ENCODE measurements at regions not wholly inside any gene's neighbourhood (a gene's known extent, or its start where the extent isn't known, plus 50 kb on each side); places are given as distances from the start of the nearest gene placed in this dataset.

DNA sequence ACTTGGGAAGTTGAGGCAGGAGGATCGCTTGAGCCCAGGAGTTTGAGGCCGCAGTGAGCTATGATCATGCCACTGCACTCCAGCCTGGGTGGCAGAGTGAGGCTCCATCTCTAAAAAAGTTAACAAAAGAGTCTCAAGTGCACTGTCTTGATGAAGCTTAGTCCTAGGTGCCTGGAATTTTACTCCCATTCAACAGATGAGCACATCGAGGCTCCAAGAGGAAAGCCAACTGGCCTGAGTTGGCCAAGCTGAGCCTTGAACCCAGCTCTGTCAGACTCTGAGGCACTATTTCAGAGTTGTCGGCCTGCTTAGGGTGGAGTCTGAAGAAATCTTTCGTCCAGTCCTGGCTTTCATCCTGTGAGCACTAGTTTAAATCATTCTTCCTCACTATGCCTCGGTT is 98.1 kb upstream of the MAP1LC3B2 start:
- no peak for DNase-seq

DNA sequence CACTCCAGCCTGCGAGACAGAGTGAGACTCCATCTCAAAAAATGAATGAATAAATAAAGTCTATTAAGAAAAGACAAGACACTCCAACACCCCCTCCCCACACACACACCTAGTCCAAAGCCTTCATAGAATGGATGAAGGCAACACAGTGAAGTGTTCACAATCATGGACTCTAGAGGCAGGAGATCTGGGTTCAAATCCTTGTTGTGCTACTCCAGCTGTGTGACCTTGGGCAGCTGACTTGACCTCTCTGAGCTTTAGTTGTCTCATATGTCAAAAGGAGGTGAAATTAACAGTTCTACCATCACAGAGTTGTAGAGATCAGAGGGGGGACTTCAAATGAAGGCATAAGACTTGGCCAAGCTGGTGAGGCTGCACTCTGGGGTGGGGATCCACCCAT is 95.8 kb upstream of the MAP1LC3B2 start:
- DNase-seq, result no peak

DNA sequence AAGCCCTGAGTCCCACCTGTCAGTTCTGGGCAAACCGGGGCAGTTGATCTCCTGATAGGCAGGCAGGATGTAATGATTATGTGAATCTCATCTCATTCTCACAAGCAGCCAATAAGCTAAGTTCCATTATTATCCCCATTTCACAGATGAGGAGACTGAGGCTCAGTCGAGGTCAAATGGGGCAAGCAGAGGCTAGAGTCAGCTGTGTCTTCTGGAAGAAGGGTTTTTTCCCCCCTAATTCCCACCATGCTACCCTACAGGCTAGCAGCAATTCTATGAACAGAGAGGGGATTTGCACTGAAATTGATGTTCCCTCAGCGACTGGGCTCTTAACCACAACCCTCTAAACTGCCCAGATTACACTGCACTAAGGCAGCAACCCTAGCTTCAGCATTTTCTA is 93.8 kb upstream of the MAP1LC3B2 start:
- DNase-seq, result no peak

DNA sequence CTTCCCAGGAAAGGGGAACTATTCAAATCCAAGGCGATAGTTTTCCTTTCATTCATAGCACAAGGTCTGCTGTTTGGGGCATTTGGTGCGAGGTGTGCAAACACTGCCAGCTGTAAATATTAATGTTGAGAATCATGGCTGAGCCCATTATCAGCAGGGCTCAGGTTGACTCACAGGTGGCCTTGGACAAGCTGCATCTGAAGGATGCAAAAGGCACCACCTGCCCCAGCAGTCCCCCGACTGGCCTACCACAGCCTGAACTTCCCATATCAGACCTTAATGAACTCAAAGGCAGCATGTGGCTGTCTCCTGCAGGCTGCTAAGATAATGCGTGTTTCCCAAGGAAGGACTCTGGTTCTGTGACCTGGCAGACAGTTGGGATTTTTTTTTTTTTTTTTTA is 93.3 kb upstream of the MAP1LC3B2 start:
- no peak for DNase-seq

DNA sequence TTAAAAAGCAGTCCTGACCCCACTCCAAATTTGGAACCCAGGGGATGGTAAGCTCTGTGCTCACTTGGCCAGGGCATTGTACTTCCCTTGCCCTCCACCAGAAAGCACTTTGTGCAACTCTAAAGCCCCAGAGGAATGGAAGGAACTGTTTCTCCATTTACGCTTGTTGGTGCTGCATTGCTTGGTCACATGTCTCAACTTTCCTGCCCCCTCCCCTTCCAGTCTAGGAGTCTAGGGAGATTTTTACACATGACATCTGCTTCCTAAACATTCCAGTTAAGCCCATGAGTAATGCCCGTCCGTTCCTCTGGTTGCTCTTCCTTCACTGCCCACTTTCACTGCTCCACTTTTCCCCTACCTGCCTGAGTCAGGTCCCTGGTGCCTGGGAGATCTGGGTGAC is 92.6 kb upstream of the MAP1LC3B2 start:
- DNase-seq, result no peak

DNA sequence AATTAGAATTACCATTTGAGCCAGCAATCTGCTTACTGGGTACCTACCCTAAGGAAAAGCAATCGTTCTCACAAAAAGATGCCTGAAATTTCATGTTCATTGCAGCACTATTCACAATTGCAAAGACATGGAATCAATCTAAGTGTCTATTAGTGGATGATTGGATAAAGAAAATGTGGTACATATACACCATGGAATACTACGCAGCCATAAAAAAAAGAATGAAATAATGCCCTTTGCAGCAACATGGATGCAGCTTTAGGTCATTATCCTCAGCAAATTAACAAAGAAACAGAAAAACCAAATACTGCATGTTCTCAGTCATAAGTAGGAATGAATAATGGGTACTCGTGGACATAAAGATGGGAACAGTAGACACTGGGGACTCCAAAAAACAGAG is 89.8 kb upstream of the MAP1LC3B2 start:
- DNase-seq, result no peak

DNA sequence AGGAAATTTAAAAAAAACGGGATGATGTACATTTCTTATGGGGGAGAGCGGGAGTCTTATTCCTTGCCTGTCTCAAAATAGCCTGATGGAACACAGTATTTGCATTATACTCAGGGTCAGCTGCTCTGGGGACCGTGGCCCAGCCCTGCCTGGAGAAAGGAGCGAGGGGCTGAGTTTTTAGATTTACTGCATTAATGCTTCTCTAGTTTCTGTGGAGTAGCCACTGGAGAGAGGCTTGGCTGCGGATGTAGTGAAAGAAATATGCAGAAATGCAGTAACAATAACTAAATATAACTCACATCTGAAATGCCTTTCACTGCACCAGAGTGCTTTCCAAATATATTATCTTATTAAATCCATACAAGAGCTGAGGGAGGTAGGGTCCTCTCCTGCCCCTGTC is 87.6 kb upstream of the MAP1LC3B2 start:
- no peak for DNase-seq

DNA sequence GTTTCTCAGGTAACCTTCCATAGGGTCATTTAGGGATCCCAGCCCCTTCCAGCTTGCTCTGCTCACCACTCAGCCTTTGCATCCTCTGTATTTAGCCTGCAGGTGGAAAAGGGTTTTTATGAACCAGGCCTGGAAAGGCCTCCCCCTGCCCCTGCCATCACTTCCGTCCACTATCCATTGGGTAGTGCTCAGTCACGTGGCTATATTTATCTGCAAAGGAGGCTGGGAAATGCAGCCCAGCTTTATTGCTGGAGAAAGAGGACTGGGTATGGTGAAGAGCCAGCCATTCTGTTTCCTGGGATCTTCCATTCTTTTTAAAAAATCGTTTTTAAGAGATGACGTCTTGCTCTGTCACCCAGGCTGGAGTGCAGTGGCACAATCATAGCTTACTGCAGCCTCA is 87.0 kb upstream of the MAP1LC3B2 start:
- DNase-seq, result no peak

DNA sequence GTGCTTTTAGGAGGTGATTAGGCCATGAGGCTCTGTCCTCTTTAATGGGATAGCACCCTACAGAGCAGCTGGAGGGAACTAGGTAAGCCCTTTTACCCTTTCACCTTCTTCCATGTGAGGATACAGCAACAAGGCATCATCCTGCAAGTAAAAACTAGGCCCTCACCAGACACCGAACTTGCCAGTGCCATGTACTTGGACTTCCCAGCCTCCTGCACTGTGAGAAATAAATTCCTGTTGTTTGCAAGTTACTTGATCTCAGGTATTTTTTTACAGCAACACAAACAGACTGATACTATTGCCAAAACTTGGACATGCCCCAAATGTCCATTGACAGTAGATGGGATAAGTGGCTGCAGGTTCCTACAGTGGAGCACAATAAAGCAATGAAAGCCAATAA is 85.8 kb upstream of the MAP1LC3B2 start:
- no peak for DNase-seq

DNA sequence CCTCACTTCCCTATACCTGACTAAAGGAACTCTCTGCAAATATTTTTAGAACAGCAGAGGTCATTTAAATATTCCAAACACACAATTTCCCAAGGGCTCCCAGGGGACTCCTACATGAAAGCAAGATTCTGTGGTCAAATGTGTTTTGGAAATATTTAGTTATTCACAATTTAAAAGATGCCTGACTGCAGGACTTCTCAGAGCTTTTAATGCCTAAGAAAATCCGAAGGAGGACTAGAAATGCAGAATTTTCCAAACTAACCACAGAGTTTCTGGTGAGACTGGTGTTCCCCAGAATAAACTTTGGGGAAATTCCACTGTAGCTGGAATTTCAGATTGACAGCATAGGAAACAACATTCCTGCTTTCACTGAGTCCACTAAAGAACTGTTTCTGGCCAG is 84.8 kb upstream of the MAP1LC3B2 start:
- no peak for DNase-seq

DNA sequence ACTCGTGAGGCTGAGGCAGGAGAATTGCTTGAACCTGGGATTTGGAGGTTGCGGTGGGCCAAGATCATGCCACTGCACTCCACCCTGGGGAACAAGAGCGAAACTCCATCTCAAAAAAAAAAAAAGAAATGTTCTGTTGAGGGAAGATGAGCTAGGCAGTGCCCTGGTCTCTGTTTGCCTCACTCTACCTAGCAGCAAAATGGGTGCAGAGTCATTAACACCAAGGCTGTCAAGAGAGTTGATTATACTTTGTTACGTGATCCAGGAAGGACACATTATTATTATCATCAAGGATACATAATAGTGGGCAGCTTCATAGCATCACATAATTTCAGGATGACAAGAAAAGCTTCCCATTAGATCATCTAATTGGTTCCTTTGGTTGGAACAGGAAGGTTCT is 84.3 kb upstream of the MAP1LC3B2 start:
- no peak for DNase-seq

DNA sequence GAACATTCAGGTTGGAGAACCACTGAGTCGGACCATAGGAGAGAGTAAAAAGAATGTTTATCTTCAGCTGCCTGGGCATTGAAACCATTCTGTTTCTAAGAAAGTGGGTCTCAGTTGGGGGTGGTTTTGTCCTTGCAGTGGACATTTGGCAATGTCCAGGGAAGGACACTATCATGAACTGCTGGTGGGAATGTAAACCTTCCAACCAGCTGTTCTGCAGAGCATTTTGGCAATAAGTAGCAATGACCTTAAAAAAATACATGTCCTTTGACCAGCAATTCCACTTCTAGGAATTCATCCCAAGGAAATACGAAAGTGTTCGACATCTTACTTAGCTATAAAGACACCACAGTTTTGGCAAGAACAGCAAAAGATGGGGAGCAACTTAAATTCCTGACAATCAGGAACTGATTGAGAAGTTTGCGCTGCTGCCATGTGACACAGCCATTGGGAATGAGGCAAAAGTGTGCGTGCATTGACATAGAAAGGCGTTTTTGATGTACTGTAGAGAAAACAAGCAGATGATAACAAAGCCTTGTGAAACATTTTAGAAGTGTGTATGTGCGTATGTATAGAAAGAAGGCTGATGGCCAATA is 82.9 kb upstream of the MAP1LC3B2 start:
- no peak for DNase-seq

DNA sequence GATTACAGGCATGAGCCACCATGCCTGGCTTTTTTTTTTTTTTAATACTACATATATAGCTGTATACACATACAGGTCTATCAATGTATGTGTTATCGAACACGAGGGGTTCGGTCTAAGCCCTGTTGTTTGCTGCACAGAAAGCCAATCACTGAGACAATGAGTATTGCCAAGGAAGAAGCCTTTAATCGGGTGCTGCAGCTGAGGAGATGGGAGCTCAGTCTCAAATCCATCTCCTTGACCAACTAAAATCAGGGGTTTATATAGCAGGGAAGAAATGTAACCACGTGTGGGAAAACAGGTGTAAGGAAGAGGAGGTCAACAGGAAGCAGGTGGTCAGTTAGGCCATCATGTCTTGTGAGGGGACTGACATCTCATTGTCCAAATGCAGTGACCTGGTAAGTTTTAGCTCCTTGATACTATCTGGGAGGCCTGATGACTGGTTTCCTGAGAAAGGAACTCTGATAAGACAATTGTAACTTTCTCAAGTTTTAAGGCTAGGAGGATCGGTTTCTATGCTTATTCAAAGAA is 80.9 kb upstream of the MAP1LC3B2 start:
- no peak for DNase-seq

DNA sequence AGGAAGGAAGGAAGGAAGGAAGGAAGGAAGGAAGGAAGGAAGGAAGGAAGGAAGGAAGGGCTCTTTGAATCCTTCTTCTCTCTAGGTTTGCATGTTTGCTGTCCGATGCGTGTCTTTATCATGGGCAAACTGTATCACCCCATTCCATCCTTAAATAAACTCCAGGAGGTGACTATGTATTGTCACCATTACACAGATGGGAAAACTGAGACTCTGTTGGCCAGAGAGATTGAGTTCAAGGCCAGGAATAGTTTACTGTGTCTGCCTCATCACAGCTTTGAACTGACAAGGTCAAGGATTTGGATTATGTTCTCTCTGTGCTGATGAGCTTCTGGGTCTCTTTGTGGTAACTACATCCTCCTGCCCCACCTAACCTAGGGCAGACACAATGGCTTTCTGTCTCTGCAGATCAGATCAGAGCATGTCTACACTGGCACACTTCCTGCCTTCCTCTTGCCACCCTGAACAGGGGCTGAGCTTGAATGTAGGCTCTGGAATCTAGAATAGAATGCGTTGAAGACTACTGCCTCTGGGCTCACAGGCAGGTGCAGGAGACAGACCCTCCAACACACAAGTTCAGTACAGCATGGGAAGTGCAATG is 78.9 kb upstream of the MAP1LC3B2 start:
- no peak for DNase-seq

DNA sequence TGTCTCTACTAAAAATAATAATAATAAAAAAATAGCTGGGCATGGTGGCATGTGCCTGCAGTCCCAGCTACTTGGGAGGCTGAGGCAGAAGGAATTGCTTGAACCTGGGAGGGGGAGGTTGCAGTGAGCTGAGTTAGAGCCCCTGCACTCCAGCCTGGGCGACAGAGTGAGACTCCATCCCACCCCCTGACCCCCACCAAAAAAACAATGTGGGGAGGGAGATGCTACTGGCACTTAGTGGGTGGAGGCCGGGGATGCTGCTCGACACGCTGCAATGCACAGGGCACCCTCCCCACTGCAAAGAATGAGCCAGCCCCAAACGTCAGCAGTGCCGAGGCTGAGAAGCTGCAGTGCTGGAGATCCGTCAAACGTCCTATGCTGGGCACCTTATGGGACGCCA is 77.5 kb upstream of the MAP1LC3B2 start:
- no peak for DNase-seq

DNA sequence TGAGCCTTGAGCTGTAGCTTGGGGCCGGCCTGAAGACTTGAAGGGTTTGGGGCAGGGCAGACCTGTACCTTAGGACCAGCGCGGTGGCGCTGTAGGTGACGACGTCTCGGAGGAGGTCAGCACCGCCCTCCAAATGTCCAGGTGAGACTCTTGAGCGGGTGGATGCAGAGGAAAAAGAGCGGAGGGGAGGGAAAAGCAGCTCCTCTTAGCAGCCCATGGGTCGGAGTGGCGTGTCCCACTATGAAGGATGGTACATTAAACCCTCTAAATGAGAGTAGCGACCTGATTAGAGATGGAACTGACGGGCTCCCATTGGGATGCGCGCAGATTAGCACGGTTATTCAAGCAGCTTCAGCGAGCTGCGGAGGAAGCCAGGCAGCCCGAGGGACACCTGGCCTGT is 77.0 kb upstream of the MAP1LC3B2 start:
- DNase-seq, result no peak

DNA sequence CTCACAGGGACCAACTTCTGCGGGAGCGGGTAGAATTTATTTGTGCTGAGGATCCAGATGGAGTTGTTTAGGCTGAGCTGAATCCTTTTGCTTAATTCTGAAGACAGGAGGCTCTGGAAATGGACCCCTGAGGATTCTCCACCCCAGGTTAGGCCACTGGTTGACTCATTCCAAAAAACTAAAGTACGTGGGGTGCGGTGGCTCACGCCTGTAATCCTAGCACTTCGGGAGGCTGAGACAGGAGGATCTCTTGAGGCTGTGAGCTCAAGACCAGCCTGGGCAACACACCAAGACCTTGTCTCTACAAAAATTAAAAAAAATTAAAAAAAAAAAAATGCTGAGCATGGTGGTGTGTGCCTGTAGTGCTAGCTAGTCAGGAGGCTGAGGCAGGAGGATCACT is 76.3 kb upstream of the MAP1LC3B2 start:
- DNase-seq, result no peak

DNA sequence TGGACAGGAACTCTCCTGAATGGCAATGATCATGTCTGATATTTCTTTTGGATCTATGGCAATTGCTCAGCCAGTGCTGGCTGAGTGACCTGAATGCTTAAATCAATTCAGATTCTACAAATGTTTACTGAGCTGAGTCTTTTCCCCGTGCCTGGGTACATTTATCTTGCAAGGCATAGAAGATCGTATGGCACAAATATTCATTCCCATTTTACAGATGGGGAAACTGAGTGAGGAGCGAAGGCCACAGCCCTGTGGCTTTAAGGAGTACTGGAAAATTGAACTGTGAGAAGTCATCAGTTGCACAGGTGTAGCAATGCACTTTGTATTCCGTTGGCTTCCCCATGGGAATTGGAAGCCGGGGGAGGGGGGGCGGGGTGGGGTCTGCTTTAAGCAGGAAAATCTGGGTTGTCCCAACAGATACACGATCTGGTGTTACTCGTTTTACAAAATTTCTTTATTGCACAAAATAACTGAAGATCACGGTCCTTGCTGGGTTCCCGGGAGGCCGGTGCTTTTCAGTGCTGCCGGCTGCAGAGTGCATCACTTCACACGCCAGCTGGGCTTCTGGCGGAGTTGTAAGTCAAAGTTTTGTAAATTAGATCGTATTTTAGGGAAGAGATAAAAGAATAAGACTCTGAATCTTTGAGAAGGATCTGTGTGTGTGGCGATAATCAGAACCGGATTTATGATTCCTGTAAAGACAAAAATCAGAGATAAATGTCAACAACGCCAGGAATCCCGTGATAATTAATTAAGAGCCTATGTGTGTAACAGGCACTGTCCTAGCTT is 75.0 kb upstream of the MAP1LC3B2 start:
- no peak for DNase-seq

DNA sequence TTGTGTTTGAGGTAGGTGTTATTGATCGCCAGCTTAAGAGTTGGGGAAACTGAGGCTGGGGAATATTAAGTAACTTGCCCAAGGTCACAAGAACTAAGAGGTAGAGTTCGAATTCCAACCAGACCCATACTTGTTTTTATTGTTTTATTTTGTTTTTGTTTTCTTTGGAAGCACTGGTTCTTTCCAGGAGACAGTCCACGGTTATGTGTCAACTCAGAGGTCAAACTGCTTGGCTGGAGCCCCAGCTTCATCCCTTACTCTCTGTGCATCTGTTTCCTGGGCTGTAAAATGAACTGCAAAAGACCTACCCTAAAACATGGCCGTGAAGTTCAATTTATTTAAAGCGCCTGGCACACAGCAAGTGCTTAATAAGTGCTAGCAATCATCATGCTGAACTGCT is 74.4 kb upstream of the MAP1LC3B2 start:
- DNase-seq, result no peak

DNA sequence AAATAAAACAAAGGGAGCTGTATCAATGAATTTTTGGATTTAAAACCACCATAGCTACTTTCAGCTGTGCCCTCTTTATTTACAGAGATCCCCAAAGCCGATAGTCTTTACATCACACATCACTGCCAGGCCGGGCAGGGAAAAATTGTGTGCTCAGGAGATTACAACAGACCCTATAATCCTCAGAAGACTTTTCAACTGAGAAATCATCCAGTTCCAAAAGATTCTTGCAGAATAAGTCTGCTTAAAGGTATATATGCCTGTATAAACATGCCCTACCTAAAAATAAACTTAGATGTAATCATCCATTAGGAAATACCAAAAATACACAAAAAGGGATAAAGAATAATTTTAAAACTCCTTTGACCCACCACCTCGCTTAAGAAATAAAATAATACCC is 70.1 kb upstream of the MAP1LC3B2 start:
- no peak for DNase-seq

DNA sequence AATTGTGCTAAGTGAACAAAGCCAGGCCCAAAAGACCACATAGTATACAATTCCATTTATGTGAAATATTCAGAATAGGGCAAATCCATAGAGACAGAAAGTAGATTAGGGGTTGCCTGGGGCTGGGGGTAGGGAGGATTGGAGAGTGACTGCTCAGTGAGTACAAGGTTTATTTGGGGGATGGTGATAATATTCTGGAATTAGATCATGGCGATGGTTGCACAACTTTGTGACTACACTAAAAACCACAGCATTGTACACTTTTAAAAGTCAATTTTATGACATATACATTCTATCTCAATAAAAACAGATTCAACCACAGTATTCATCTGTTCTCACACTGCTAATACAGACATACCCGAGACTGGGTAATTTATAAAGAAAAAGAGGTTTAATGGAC is 68.7 kb upstream of the MAP1LC3B2 start:
- no peak for DNase-seq

DNA sequence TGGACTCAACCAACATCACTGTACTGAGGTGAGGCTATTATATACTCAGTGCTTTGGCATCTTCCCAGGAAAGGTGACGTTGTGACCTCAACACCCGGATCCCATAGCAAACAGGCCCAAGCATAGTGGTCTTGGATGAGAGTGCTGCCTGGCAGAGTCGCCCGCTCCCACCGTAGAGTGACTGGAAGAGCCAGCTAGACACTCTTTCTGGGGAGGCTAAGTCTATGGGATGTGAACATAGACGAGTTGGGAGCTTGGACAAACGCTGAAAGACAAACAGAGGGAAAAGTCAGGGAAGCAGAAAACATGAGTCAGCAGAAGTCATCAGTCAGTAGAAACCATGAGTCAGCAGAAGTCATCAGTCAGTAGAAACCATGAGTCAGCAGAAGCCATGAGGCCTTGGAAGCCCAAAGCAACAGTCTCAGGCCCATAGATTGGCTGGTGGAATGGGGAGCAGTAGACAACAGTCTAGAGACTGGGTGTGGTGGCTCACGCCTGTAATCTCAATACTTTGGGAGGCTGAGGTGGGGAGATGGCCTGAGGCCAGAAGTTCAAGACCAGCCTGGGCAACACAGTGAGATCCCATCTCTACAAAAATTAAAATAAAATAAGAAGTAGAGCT is 66.4 kb upstream of the MAP1LC3B2 start:
- no peak for DNase-seq

DNA sequence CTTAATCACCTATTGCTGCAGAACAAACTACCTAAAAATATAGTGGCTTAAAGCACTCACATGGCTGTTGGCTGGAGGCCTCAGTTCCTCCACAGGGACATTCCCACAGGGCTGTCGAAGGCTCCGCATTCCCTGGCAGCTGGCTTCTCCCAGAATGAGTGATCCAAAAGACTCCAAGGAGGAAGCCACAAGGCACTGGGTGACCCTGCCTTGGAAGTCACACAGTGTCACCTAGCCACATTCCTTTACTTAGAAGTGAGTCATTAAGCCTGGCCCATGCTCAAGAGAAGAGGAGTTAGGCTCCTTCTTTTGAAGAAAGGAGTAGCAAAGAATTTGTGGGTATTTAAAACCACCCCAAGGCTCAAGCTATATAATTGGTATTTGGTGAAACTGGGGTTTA is 63.9 kb upstream of the MAP1LC3B2 start:
- no peak for DNase-seq

DNA sequence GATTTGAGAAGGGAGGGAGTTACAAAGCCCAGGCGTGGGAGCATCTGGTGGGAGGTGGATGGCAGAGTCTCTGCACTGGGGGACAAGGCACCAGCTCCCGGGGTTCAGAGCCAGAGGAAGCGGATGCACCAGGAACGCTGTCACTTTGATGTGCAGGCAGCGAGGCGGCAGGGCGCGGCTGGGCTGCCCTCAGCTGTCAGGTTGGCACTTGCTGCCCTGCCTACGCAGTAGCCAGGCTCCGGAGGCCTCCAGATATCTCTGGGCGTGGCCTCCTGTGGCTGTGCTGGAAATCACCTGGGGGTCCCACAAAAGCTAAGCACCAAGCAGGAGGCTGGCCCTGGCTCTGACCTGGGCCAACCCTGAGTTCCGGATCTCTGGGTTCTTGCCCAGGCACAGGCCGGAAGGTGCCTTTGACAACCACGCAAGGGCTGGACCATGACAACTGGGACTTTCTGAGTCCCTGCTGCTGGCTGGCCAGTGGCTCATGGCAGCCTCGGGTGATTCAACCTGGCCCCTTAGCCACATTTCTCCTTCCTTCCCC is 62.1 kb upstream of the MAP1LC3B2 start:
- no peak for DNase-seq

All from stimulated activated CD4-positive, alpha-beta T cell treated with anti-CD3 and anti-CD28 coated beads, Interleukin-2, amount 100 ng/mL, for 24 hours (primary cell).